HG02678 (cell line): ENCODE measurements at regions not wholly inside any gene's neighbourhood (a gene's known extent, or its start where the extent isn't known, plus 50 kb on each side); places are given as distances from the start of the nearest gene placed in this dataset.

ENCODE experiments used
- ATAC-seq: cut with Tn5 transposase; IDR thresholded peaks from one replicate; pipeline ENCODE4 v1.9.1; 2021; ENCODE audit warnings: mild to moderate bottlenecking, moderate library complexity; ENCODE audit not compliant: unreplicated experiment

DNA sequence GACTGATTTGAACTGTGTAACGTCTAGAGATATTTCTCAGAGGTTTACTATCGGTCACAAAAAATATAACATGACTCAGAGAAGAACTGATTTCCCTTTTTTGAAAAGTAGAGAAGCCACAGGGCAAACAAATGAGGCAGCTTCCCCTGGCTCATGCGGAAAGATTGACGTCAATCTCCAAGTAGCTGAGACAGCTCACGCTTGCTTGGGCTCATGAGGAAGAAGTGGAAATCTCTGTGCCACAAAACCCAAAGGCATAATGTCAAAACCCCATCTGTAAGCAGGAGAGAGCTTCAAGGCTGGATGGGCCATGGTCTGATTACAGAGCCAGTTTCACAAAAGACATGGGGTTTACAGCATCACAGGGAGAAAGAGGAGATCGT is 188.1 kb downstream of the ARL4C start:
- peak; percentile 83 for ATAC-seq

DNA sequence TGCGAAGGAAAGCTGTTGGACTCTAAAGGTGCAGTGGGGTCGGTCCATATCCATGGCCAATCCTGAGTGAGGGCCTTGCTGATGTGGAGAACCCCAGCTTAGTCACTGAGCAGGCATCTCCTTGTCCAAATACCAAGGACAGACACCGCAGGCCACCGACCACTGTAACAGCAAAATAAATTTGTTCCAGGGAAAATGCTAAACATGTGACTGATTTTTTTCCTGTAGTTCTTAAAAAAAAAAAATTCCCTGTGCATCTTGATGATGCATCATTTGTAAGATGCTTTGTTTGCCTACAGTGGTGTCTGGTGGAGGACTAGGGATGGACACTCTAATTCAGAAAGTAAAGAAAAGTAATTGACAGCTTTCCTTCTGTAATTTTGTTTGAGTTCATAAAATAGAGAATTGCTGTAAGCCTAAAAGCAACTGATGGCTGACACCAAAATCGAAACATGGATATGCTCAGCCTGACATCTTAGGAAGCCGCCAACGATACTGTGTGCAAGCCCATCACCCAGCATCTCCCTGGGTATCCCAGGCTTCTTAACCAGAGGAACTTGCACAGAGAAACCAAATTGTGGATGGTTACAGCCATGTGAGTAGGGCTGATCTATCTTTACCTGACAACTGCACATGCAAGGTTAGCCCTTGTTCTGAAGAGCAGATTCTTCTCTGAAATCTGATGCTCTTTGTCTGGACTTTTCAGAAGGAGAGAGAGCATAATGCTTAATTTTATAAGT is 188.6 kb downstream of the ARL4C start:
- ATAC-seq, result no peak

DNA sequence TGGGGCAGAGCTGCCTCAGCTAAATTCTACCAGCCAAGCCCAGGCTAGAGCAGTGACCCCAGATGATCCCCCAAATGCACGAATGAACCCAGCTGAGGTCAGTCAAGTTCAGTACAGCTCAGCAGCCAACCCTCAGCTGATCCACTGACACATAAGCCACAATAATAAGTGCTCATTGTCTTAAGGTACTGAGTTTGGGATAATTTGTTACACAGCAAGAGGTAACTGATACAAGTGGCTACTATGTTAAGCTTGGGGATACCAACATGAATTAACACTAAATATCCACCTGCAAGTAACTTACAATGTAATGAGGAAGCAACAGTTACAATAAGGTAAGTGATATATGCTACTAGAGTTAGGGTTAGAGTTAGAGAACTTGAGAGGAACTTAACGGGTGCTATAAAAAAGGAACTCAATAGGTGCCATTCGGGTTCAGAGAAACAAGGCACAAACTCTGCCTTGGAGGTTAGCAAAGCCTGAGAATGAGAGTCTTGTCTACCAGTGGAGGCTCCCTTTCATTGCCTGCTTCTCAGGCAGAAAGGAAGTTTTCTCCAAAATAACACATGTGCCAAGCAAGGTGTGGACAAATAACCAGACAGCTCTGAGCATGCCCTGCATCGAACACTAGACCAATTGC is 189.4 kb downstream of the ARL4C start:
- ATAC-seq, result no peak

DNA sequence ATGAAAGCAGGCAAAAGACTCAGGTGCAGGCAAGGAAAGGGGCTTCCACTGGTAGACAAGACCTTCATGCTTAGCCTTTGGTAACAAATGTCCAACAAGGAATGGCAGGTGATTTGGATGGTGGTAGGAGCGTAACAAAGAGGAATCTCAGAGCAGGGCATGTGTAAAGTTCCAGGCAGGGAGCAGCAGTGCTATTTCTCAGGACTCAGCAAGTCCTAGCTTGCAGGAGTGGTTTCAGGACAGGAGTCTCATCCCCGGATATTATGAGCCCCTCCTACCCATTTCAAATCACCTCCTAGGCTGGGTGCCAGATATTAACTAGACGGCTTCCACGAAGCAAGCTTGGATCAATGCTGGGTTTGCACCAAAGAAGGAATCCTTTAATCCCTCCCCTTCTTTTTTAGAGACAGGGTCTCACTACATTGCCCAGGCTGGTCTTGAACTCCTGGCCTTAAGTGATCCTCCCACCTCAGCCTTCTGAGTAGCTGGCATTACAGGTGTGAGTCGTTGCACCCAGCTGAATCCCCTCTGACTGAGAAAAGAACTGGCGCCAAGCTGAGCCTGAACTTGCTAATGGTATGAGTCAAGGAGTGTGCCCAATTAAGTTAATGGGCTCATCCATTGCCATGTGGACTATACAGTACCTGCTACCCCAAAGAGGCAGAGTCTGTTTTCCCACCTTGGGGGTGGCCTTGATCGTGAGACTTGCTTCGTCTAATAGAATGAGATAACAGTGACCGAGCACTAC is 190.3 kb downstream of the ARL4C start:
- ATAC-seq, result no peak

DNA sequence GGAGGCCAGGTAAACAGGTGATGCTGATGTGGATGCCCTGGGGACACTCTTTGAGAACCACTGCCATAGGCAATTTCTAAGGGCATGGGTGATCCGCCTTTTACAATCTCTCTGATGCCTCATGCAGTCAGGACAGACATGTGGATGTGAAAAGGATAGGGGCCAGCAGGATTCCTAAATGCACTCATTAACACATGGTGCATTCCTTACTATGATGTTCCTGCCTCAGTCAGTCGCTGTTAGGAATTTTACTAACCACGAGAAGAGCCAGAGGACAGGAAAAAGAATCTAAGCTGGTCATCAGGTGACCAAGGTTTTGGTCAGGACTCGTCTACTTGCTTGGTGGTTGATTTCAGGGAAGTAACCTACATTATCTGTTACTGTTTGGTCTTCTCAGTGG is 191.0 kb downstream of the ARL4C start:
- no peak for ATAC-seq

DNA sequence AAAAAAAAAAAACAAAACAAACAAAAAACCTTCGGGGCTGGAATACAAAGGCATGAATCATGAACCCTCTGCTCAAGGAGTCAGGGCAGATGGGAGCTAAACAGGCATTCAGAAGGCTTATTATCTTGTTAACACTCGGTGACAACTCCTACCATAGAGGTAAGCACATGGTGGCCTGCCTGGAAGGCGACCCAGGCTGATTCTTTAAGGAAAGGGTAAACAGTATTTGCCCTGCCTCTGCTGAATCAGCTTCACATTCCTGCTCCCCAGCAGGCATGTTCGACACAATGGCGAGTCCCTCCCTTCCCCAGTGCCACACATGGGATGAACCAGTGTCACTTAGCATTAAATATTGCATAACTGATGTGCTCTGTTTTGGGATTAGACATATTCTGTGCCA is 191.9 kb downstream of the ARL4C start:
- no peak for ATAC-seq

DNA sequence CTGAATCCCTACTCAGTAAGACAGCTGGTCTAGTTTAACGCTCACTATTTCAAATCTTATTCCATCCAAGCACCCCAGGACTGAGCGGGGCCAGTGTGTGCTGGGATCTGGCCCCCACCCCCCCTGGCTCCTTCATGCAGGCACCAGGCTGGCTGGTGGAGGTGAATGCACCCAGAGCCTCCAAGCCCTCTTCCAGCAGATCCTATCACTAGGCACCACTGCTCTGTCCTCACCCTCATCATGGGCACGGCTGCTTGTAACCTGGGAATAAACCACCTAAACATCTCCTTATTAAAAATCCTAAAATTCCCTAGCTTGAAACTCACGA is 194.3 kb downstream of the ARL4C start:
- ATAC-seq, result no peak

DNA sequence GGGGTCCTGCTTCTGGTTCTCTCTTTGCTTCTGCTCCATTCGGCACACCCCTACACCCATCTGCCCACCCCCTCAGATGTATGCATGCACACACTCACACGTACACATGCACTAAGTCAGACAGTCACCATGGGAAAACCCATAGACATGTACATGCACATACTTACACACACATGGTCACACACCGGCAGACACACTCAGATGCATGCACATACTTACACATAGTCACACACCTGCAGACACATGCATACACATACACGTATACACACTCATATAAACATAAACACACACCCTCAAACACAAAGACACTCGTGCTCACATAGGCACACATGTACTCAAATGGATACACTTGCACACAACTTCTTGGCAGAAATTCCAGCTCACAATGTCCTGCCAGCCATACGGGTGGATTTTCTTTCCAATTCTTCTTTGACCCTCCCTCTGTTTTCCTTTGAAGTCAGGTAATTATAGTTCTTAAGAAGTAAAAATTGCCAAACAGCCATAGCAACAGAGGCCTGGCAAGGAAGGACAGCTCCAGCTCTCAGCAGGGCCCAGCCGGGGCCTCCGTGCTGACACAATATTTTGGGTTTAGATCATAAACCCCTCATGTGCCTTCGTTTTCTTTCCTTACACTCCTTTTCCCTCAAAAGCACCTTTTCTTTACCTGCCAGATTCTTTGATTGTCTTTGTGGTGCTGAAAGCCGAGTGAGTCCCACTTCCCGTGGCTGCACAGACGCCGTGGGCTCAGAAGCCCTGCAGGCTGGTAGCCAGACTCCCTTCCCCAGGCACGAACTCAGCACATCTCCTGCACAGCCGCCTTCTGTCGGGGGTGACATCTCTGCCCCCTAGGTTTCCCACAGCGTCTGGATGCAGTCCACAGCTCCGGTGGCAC is 195.7 kb downstream of the ARL4C start:
- ATAC-seq, result no peak

DNA sequence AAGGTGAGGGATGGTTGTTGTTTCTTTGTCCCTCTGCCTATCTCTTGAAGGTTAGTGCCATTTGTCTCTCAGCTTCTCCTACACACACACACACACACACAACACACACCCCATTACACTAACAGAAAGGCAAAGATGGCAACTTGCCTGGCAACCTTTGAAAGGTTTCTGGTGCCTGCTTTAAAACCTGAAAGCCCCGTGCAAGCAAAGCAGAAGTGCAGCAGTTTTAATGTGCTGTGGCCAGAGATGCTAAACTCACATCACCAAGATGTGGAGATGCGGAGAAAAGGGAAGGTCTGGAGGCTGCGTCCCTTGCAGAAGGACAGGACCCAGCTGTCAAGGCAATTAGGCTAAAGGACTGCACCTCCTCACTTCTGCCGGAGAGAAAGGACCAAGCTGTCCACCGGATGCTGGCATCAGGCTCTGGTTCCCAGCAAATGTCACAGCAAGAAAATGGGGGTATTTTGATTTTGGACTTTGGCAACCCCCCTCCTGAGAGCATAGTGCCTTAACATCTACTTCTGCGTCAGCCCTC is 196.4 kb downstream of the ARL4C start:
- no peak for ATAC-seq

DNA sequence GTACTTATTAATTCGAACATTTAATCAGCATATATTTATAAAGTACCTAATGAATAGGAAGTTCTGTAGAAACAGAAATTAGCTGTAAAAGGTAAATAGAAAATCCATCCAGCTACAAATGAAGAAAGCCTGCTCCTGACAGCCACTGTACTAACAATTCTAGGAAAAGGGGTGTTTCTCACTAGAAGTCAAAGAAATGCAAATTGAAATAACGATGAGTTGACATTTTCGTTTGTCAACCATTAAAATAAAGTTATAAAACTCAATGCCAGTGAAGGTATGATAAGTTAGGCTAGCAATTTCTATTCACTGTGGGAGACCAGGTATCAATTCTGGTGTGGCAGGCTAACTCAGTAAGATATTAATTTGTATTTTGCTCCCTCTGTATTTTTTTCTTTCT is 198.0 kb downstream of the ARL4C start:
- no peak for ATAC-seq

DNA sequence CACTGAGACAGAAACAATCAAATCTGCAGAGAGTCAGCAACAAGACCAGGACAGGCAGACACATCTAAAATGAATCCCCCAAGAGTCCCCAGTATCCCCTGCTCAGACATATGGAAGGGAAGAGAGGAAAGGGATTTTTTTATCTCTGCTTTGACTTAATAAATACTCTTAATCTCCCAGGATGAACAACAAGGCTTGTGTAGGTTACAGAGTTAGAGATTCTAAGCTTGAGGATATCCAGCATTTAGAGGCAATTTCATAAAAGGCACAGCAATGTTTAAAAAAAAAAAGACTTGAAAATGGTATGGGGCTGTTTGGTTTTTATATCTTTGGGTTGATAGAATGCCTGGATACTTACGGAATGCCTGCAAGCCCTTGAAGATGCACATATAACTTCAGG is 199.9 kb downstream of the ARL4C start:
- ATAC-seq, result no peak

DNA sequence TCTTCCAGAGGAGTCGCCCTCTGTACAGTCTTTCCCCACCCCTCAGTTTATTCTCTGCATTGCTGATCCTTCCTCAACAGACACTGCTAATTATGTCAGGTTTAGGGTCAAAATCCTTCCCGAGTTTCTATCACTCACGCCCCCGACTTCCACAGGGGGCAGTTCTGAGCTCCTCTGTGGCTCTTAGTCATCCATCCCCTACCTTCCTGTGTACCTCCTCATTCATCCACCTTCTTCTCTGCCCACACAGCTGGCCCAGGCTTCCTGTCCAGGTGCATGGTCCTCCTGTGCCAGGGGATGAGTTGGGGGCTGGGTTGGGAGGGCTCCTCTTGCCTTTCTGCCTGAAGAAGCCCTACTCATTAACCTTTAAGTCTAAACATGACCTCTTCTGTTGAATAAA is 202.9 kb downstream of the ARL4C start:
- no peak for ATAC-seq

DNA sequence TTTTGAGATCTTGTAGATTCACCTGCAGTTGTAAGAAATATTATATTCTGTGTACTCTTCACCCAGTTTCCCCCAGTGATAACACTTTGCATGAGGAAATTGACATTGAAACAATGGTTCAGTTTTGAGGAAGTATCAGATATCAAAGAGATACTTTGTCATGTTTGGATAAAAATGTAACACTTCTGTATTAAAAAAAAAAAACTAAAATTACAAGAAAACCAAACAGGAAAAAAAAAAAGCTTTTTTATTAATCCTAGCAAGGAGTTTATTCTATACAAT is 204.0 kb downstream of the ARL4C start:
- no peak for ATAC-seq

DNA sequence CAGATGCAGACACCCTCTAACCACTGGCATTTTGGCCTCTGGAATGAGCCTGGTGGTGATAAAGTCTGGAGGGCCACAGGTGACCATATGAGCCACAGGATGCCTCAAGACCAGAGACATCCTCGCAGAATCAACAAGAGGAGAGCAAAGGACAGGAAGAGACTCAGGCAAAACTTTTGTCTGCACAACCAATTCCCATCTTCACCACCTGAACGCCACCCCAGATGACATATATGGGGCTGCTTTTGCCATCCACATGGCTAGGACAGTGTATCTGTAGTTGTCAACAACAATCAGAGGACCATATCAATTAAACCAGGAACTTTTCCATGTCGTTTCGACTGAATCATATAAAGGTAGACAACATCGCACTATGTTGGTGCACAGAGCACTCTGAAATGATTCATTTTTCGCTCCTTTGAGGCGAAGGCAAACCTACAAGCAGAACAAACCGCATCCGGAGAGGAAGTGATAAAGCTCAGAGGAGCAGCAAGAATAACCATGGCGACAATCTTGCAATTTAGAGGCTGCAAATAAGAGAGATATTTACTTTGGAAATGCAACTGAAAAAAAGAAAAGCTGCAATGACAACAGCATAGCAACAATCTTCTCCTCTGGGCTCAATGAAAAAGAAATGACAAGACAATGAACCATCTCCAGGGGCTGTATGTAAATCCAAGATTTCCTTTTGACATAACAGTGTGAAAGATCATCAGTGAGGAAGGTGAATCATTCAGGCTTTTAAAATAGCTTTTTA is 204.5 kb downstream of the ARL4C start:
- peak; percentile 46 for ATAC-seq

DNA sequence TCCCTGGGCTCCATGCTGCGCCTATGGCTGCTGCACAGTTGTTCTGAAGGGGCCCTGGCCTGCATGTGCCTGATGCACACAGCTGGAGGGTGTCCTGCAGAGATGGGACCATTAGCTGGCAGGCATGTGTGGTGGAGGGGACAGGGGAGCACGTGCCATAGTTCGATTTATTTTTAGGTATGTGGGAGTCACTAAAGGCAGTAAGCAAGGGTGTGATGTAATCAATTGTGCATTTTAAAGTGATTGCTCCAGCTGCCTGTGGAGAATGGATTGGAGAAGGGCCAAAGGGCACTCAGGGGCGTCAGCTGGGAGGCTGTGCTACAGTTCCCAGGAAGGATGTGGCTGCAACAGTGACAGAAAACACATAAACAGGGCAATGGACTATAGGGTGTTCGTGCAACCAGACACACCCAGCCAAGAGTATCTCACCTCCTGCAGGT is 205.1 kb downstream of the ARL4C start:
- no peak for ATAC-seq

DNA sequence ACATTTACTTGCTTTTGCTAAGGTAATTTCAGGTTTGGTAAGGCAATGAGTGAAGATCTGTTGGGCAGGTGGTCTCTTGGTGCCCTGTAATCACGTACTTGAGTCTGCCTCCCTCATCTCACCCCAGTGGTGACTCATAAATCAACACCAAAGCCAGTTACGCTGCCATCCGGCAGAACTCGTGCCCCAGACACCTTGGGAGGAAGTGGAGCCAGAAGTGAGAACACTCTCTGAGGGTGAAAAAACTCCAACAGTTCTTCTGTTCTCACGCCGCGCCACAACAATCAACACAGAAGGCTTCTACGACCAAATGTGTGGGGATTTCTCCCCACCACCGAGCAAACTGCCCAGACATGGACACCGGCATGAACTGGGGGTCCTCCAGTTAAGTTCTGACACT is 206.2 kb downstream of the ARL4C start:
- ATAC-seq, result peak; percentile 68

DNA sequence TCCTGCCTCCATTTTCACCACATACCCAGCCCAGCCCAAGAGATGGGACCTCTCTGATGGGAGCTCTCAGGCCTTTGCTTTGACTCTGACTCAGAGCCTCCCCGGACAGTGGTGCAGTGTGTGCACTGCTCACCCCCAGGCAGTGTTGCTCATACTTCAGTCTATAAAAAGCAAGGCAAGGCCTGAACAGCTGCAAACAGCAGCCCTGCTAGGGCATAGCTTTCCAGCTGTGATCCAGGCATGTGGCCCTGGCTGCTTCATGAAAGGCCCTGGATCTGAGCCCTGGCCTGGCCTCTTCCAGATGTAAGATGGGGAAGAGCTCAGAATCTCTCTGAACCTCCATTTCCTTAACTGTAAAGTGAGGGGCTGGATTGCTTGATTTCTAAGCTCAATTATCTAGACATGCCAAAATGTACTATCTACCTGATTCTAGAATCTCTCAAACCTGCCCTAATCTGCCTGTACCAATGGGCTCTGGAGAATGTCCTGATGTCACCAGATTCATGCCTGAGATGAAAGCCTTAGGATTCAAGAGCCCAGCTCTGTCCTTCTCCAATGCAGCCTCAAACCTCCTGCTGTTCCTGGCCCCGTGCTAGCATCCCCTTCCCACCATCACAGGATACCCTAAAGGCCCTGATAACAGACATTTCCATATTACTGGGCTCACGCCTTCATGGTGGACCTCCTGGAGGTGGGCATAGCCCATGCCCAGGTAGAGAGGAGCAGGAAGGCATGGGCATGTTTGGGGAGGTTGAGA is 206.9 kb downstream of the ARL4C start:
- no peak for ATAC-seq

DNA sequence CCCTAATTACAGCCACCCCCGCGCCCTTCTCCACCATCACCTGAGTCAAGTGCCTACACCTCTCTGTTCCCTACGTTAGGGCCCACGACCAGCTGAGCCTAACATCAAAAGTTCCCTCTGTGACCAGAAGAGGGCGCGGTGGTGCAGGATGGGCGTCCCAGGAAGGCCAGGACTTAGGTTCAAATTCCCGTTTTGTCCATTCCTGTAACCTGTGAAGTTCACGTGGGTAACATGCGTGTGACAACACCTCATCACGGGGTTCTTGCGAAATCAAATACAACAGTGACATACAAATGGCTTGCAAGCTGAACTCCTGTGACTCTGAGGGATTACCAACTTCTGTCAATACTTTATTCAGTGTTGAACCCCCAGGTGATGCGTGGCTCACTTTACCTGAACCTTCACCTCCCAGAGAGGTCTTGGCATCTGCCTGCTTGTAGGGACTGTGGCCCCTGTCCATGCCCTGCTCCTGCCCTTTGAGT is 207.9 kb downstream of the ARL4C start:
- no peak for ATAC-seq

DNA sequence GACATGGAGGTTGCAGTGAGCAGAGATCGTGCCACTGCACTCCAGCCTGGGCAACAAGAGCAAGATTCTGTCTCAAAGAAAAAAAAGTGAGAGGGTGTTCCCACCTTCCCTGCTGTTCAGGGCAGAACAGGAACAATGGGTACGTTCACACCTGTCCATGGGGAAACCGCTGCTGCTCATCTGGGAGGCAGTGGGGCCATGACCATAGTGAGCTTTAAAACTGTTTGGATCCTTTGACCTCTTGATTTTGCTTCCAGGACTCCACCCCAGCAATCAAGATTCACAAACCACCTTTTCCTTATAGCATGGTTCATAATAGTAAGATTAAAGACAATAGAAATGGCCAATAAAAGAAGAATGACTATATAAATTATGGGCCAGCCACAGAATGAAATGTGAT is 209.2 kb downstream of the ARL4C start:
- ATAC-seq, result no peak

DNA sequence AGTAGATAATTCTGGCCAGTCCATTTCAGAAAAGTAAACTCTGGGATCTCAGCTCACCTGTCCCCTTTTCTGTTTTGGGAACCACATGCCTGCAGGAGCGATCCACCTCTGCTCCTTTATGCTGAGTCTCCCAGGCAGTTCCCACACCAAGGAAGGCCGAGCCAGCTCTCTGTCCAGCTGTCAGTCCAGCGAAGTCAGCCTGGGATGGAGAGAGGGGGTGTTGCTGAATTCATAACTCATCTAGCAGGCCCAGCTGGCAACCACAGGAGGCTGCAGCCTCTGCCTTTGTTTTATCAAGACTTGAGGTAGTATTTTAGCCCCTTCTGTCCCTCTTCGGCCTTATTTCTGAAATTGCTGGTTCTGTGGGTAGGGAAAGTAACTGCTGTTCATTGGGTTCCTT is 209.9 kb downstream of the ARL4C start:
- no peak for ATAC-seq
